ENCODE measurements at regions not wholly inside any gene's neighbourhood (a gene's known extent, or its start where the extent isn't known, plus 50 kb on each side); places are given as distances from the start of the nearest gene placed in this dataset.
A peak's percentile ranks its signal among the peaks of the same experiment; 100 is the strongest.

- H3K9me3 ChIP-seq (ENCODE audit: control insufficient read depth in 4 of 4, low read length in 3 of 4) = no peaks in the 10 kb centered on the region
- H3K9ac ChIP-seq (ENCODE audit: low read depth in 1 of 2, low read length in 2 of 2) = no peak overlapping the region
- no peak overlapping the region for H3K27ac ChIP-seq (ENCODE audit: low read depth in 1 of 2, low read length in 2 of 2)
- H3K27me3 ChIP-seq (ENCODE audit: control insufficient read depth in 4 of 4, insufficient read depth in 4 of 4, low read length in 3 of 4) = no peaks in the 10 kb centered on the region
- H3K4me1 ChIP-seq (ENCODE audit: control insufficient read depth in 4 of 4, insufficient read depth in 4 of 4, low read length in 3 of 4) = no peaks in the 10 kb centered on the region
- 52% methylated on average over 4 of the region's 4 CpGs for WGBS
- no peak overlapping the region for H3K4me3 ChIP-seq (ENCODE audit: low read depth in 1 of 3, low read length in 3 of 3)
- no peaks in the 10 kb centered on the region for H3K36me3 ChIP-seq (ENCODE audit: control insufficient read depth in 4 of 4, insufficient read depth in 3 of 4, low read depth in 1 of 4, low read length in 3 of 4)
- DNase-seq (ENCODE audit: low spot score) = no peak
- TF ChIP-seq NR2F2 (IDR thresholded peaks at IDR 0.05) (no peak), EGR1 (IDR thresholded peaks at IDR 0.05; ENCODE audit: low read depth in 2 of 2) (no peak), JUND (IDR thresholded peaks at IDR 0.05) (no peak), TAF1 (conservative IDR thresholded peaks at IDR 0.05) (no peak), HNF4A (conservative IDR thresholded peaks at IDR 0.05) (no peak)
These were observed 208.1 kb downstream of the VGLL3 start for GRCh38 chr3:86782866-86783265.

- WGBS = 39% methylated on average over 2 of the region's 2 CpGs
- no peak for TF ChIP-seq HNF4G (IDR thresholded peaks at IDR 0.05)
- no peak for TF ChIP-seq GABPA (IDR thresholded peaks at IDR 0.05 in 1 of 2, conservative IDR thresholded peaks at IDR 0.05 in 1 of 2)
- no peak for TF ChIP-seq RAD21 (IDR thresholded peaks at IDR 0.05)
- no peak for TF ChIP-seq SP1 (IDR thresholded peaks at IDR 0.05)
These were observed 208.7 kb downstream of the VGLL3 start for GRCh38 chr3:86782286-86782685.

GRCh38 chr3:86774082-86774691 lies 216.8 kb downstream of the VGLL3 start:
- Histone ChIP-seq H3K4me1 (ENCODE audit: control insufficient read depth in 4 of 4, insufficient read depth in 4 of 4, low read length in 3 of 4) (no peaks in the 10 kb centered on the region), H3K9ac (ENCODE audit: low read depth in 1 of 2, low read length in 2 of 2) (no peak overlapping the region), H3K27ac (ENCODE audit: low read depth in 1 of 2, low read length in 2 of 2) (no peak overlapping the region), H3K27me3 (ENCODE audit: control insufficient read depth in 4 of 4, insufficient read depth in 4 of 4, low read length in 3 of 4) (no peaks in the 10 kb centered on the region), H3K9me3 (ENCODE audit: control insufficient read depth in 4 of 4, low read length in 3 of 4) (no peaks in the 10 kb centered on the region), H3K4me3 (ENCODE audit: low read depth in 1 of 3, low read length in 3 of 3) (no peak overlapping the region), H3K36me3 (ENCODE audit: control insufficient read depth in 4 of 4, insufficient read depth in 3 of 4, low read depth in 1 of 4, low read length in 3 of 4) (no peaks in the 10 kb centered on the region)
- no peak for DNase-seq (ENCODE audit: low spot score)
- WGBS = 31% methylated on average over 3 of the region's 3 CpGs
- TF ChIP-seq RAD21 (IDR thresholded peaks at IDR 0.05) = peak; percentile 71 to 74
- peak; percentile 38 for TF ChIP-seq CTCF (IDR thresholded peaks at IDR 0.05; ENCODE audit: low read depth, low read length, missing input control)
- TF ChIP-seq FOXA1 (IDR thresholded peaks at IDR 0.05) = no peak
- no peak for TF ChIP-seq ZBTB33 (IDR thresholded peaks at IDR 0.05)

More at GRCh38 chr3:86782286-86782685, 208.7 kb downstream of the VGLL3 start:
- Histone ChIP-seq H3K4me1 (ENCODE audit: control insufficient read depth in 4 of 4, insufficient read depth in 4 of 4, low read length in 3 of 4) (no peaks in the 10 kb centered on the region), H3K4me3 (ENCODE audit: low read depth in 1 of 3, low read length in 3 of 3) (no peak overlapping the region), H3K9ac (ENCODE audit: low read depth in 1 of 2, low read length in 2 of 2) (no peak overlapping the region), H3K9me3 (ENCODE audit: control insufficient read depth in 4 of 4, low read length in 3 of 4) (no peaks in the 10 kb centered on the region), H3K27ac (ENCODE audit: low read depth in 1 of 2, low read length in 2 of 2) (no peak overlapping the region), H3K36me3 (ENCODE audit: control insufficient read depth in 4 of 4, insufficient read depth in 3 of 4, low read depth in 1 of 4, low read length in 3 of 4) (no peaks in the 10 kb centered on the region), H3K27me3 (ENCODE audit: control insufficient read depth in 4 of 4, insufficient read depth in 4 of 4, low read length in 3 of 4) (no peaks in the 10 kb centered on the region)
- DNase-seq (ENCODE audit: low spot score) = no peak
